ENCODE measurements at regions not wholly inside any gene's neighbourhood (a gene's known extent, or its start where the extent isn't known, plus 50 kb on each side); places are given as distances from the start of the nearest gene placed in this dataset.

GRCh38 chr3:162933656-162934055 lies 1437.0 kb downstream of the OTOL1 start:
- H3K4me1 ChIP-seq = no peaks in the 10 kb centered on the region
- H3K36me3 ChIP-seq = no peaks in the 10 kb centered on the region
- intact Hi-C loops (cut with DNase I) = no loop called here
- no peak overlapping the region for H3K4me3 ChIP-seq
- no peak overlapping the region for H3K27ac ChIP-seq
- no peak for TF ChIP-seq POLR2AphosphoS5 (IDR thresholded peaks at IDR 0.05; ENCODE audit: insufficient read depth in 1 of 2, low read depth in 1 of 2)
- TF ChIP-seq, protein P1, sequence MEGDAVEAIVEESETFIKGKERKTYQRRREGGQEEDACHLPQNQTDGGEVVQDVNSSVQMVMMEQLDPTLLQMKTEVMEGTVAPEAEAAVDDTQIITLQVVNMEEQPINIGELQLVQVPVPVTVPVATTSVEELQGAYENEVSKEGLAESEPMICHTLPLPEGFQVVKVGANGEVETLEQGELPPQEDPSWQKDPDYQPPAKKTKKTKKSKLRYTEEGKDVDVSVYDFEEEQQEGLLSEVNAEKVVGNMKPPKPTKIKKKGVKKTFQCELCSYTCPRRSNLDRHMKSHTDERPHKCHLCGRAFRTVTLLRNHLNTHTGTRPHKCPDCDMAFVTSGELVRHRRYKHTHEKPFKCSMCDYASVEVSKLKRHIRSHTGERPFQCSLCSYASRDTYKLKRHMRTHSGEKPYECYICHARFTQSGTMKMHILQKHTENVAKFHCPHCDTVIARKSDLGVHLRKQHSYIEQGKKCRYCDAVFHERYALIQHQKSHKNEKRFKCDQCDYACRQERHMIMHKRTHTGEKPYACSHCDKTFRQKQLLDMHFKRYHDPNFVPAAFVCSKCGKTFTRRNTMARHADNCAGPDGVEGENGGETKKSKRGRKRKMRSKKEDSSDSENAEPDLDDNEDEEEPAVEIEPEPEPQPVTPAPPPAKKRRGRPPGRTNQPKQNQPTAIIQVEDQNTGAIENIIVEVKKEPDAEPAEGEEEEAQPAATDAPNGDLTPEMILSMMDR (IDR thresholded peaks at IDR 0.05) = no peak
- TF ChIP-seq POLR2A (IDR thresholded peaks at IDR 0.05) = no peak
- H3K27me3 ChIP-seq = no peaks in the 10 kb centered on the region
- H3K9me3 ChIP-seq = no peaks in the 10 kb centered on the region
- no peak for DNase-seq (ENCODE audit: extremely low spot score in 2 of 2)

- DNase-seq (ENCODE audit: extremely low spot score in 2 of 2) = no peak
- intact Hi-C loops (cut with DNase I) = no loop called here
- H3K4me1 ChIP-seq = no peaks in the 10 kb centered on the region
- no peaks in the 10 kb centered on the region for H3K9me3 ChIP-seq
- no peak overlapping the region for H3K4me3 ChIP-seq
- H3K36me3 ChIP-seq = no peaks in the 10 kb centered on the region
- TF ChIP-seq POLR2AphosphoS5 (IDR thresholded peaks at IDR 0.05; ENCODE audit: insufficient read depth in 1 of 2, low read depth in 1 of 2) (no peak), POLR2A (IDR thresholded peaks at IDR 0.05) (no peak)
- TF ChIP-seq, protein P1 (IDR thresholded peaks at IDR 0.05) = no peak
- no peaks in the 10 kb centered on the region for H3K27me3 ChIP-seq
- H3K27ac ChIP-seq = no peak overlapping the region
Observed at GRCh38 chr3:162936706-162937105, 1440.1 kb downstream of the OTOL1 start.

GRCh38 chr3:162938083-162938482 lies 1441.5 kb downstream of the OTOL1 start:
- TF ChIP-seq POLR2AphosphoS5 (IDR thresholded peaks at IDR 0.05; ENCODE audit: insufficient read depth in 1 of 2, low read depth in 1 of 2) = no peak
- TF ChIP-seq, protein P1 (IDR thresholded peaks at IDR 0.05) = no peak
- TF ChIP-seq POLR2A (IDR thresholded peaks at IDR 0.05) = no peak
- Histone ChIP-seq H3K4me1 (no peaks in the 10 kb centered on the region), H3K9me3 (no peaks in the 10 kb centered on the region), H3K27ac (no peak overlapping the region), H3K36me3 (no peaks in the 10 kb centered on the region), H3K27me3 (no peaks in the 10 kb centered on the region), H3K4me3 (no peak overlapping the region)
- no peak for DNase-seq (ENCODE audit: extremely low spot score in 2 of 2)
- intact Hi-C loops (cut with DNase I) = no loop called here

GRCh38 chr3:162945626-162946025 lies 1449.0 kb downstream of the OTOL1 start:
- Histone ChIP-seq H3K27ac (no peak overlapping the region), H3K4me3 (no peak overlapping the region), H3K36me3 (no peaks in the 10 kb centered on the region), H3K9me3 (no peaks in the 10 kb centered on the region), H3K4me1 (no peaks in the 10 kb centered on the region), H3K27me3 (no peaks in the 10 kb centered on the region)
- TF ChIP-seq POLR2AphosphoS5 (IDR thresholded peaks at IDR 0.05; ENCODE audit: insufficient read depth in 1 of 2, low read depth in 1 of 2) = no peak
- TF ChIP-seq POLR2A (IDR thresholded peaks at IDR 0.05) = no peak
- TF ChIP-seq, protein P1 (IDR thresholded peaks at IDR 0.05) = no peak
- no peak for DNase-seq (ENCODE audit: extremely low spot score in 2 of 2)
- intact Hi-C loops (cut with DNase I) = no loop called here

- TF ChIP-seq POLR2A (IDR thresholded peaks at IDR 0.05) (no peak), POLR2AphosphoS5 (IDR thresholded peaks at IDR 0.05; ENCODE audit: insufficient read depth in 1 of 2, low read depth in 1 of 2) (no peak)
- TF ChIP-seq, protein P1 (IDR thresholded peaks at IDR 0.05) = no peak
- H3K9me3 ChIP-seq = no peaks in the 10 kb centered on the region
- no peak overlapping the region for H3K4me3 ChIP-seq
- no peaks in the 10 kb centered on the region for H3K4me1 ChIP-seq
- no peak for DNase-seq (ENCODE audit: extremely low spot score in 2 of 2)
- no peaks in the 10 kb centered on the region for H3K36me3 ChIP-seq
- no peak overlapping the region for H3K27ac ChIP-seq
- intact Hi-C loops (cut with DNase I) = no loop called here
- H3K27me3 ChIP-seq = no peaks in the 10 kb centered on the region
Observed at GRCh38 chr3:162956711-162957110, 1460.1 kb downstream of the OTOL1 start.
